Esophagus squamous epithelium (tissue), 4 donors: ENCODE measurements at regions not wholly inside any gene's neighbourhood (a gene's known extent, or its start where the extent isn't known, plus 50 kb on each side); places are given as distances from the start of the nearest gene placed in this dataset.
"Not testable (repeated sequence)": the region's sequence is repeated elsewhere in the genome, so short reads cannot be mapped to it uniquely, and the experiment has no call there.

ENCODE experiments used
- CTCF ChIP-seq, 6 experiments: fragments of 450-650 bp in 4 of 6; fragments of 200-600 bp in 2 of 6; sonication (generic) in 2 of 6; IDR thresholded peaks; one replicate each; pipeline ENCODE4 v1.5.1; 2016 to 2019; ENCODE audit warnings: antibody characterized with exemption in 6 of 6, mild to moderate bottlenecking in 4 of 6, moderate library complexity in 4 of 6
- POLR2A ChIP-seq, 4 donors: fragments of 450-650 bp; IDR thresholded peaks; one replicate each; pipeline ENCODE4 v1.6.1; 2017; ENCODE audit warnings: antibody characterized with exemption in 4 of 4, mild to moderate bottlenecking in 4 of 4, moderate library complexity in 3 of 4

- not testable (repeated sequence) for TF ChIP-seq CTCF, POLR2A (IDR thresholded peaks at IDR 0.05)
Measured at GRCh38 chr16:88258764-88259525, 123.8 kb upstream of the ZNF469 start.
